T-cell (primary cell): ENCODE measurements at regions not wholly inside any gene's neighbourhood (a gene's known extent, or its start where the extent isn't known, plus 50 kb on each side); places are given as distances from the start of the nearest gene placed in this dataset.

Experiments used
- ATAC-seq, 4 experiments: fragments of 200-7000 bp in 3 of 4; fragments of 150-1000 bp in 1 of 4; cut with Tn5 transposase; replicated peaks in 1 of 4; 1 replicate in 3 of 4; 2 replicates in 1 of 4; pipeline ENCODE4 v1.10.0; 2021; ENCODE audit warnings: moderate library complexity in 3 of 4, mild to moderate bottlenecking in 2 of 4, moderate number of reproducible peaks in 1 of 4
- CTCF ChIA-PET, 2 donors: fragments of 300-600 bp; sonication (Branson Sonifier 250); formaldehyde crosslinking; loops; one replicate each; lab custom pipeline; 2022; ENCODE audit warnings: antibody characterized with exemption in 2 of 2; lab: Charles Lee
- POLR2A ChIA-PET, 2 donors: fragments of 300-600 bp; sonication (Branson Sonifier 250); formaldehyde crosslinking; loops; one replicate each; lab custom pipeline; 2022; ENCODE audit warnings: antibody characterized with exemption in 2 of 2; lab: Charles Lee
- DNase-seq, 35 experiments: peaks; one replicate each; pipeline versions ENCODE4 v3.0.0 to v3.0.0-alpha.2; 2013 to 2023
- H3K27ac ChIP-seq: one replicate; pipeline ENCODE4 v1.5.1; 2013; ENCODE audit warnings: low read length
- H3K27me3 ChIP-seq, 2 experiments: replicated peaks in 1 of 2; 1 replicate in 1 of 2; 2 replicates in 1 of 2; pipeline versions ENCODE4 v1.6.1 to v1.7.0; 2013; ENCODE audit warnings: low read length in 1 of 2, mixed read lengths in 1 of 2; ENCODE audit not compliant: control insufficient read depth in 2 of 2, insufficient read depth in 2 of 2; ENCODE audit errors: extremely low read depth in 1 of 2
- H3K36me3 ChIP-seq, 2 donors: 1 replicate in 1 of 2; 2 replicates in 1 of 2; pipeline versions ENCODE4 v1.6.1 to v1.7.0; 2013; ENCODE audit warnings: low read length in 1 of 2; ENCODE audit not compliant: control insufficient read depth in 2 of 2, insufficient read depth in 1 of 2; ENCODE audit errors: extremely low read depth in 1 of 2
- H3K4me1 ChIP-seq, 2 experiments: 1 replicate in 1 of 2; 2 replicates in 1 of 2; pipeline versions ENCODE4 v1.6.1 to v1.7.0; 2013; ENCODE audit warnings: low read length in 2 of 2, mixed read lengths in 1 of 2; ENCODE audit not compliant: insufficient read depth in 2 of 2, control insufficient read depth in 1 of 2; ENCODE audit errors: extremely low read depth in 1 of 2
- H3K4me3 ChIP-seq, 2 donors: 1 replicate in 1 of 2; 2 replicates in 1 of 2; pipeline versions ENCODE4 v1.5.1 to v1.7.0; 2013; ENCODE audit warnings: mild to moderate bottlenecking in 2 of 2, low read length in 1 of 2, moderate library complexity in 1 of 2; ENCODE audit not compliant: control insufficient read depth in 1 of 2; ENCODE audit errors: extremely low read depth in 1 of 2
- H3K9me3 ChIP-seq: 2 replicates; pipeline ENCODE4 v1.7.0; 2013
- H3K27ac Mint-ChIP-seq, 2 donors: one replicate each; pipeline ENCODE4 v1.8.0; 2020 to 2021; ENCODE audit warnings: mild to moderate bottlenecking in 2 of 2, mixed read lengths in 2 of 2
- H3K27me3 Mint-ChIP-seq, 2 donors: one replicate each; pipeline ENCODE4 v1.8.0; 2021 to 2022; ENCODE audit warnings: mixed read lengths in 2 of 2
- H3K36me3 Mint-ChIP-seq: one replicate; pipeline ENCODE4 v1.8.0; 2021; ENCODE audit warnings: mixed read lengths
- H3K4me1 Mint-ChIP-seq, 3 donors: one replicate each; pipeline ENCODE4 v1.8.0; 2020 to 2022; ENCODE audit warnings: mixed read lengths in 3 of 3, mild to moderate bottlenecking in 1 of 3
- H3K4me3 Mint-ChIP-seq, 3 donors: one replicate each; pipeline ENCODE4 v1.8.0; 2020 to 2022; ENCODE audit warnings: mild to moderate bottlenecking in 3 of 3, mixed read lengths in 3 of 3, moderate library complexity in 3 of 3
- H3K9me3 Mint-ChIP-seq, 3 donors: one replicate each; pipeline ENCODE4 v1.8.0; 2020 to 2022; ENCODE audit warnings: mixed read lengths in 3 of 3
- WGBS: methylation state at CpG from one replicate; pipeline ENCODE4 v1.1.5; 2013; ENCODE audit warnings: missing lambda C conversion rate; ENCODE audit not compliant: insufficient coverage; 5-methylcytosine and 5-hydroxymethylcytosine counted together

DNA sequence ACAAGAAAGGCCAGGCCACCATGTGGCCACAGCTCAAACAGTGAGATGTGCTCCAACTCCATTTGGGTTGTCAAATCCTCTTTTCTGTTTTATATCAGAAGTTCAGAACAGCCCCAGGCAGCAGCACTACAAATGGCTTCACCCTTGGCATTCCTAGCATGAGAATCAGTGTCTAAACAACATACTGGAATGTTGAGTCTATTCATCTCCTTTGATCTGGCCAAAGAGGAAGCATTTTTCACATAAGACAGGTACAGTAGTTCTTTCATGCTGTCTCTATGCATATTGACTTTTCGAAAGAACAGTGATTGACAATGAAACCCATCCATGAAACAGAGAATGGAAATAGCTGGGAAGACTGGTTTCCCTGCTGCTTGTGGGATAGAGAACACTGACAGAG lies 289.5 kb downstream of the USP46 start:
- POLR2A ChIA-PET, result no interaction called here
- Histone ChIP-seq H3K36me3 (no peaks in the 10 kb centered on the region), H3K9me3 (no peaks in the 10 kb centered on the region), H3K27ac (no peak overlapping the region), H3K4me3 (no peak overlapping the region), H3K27me3 (no peaks in the 10 kb centered on the region), H3K4me1 (no peaks in the 10 kb centered on the region)
- no peak overlapping the region for H3K27ac Mint-ChIP-seq
- H3K36me3 Mint-ChIP-seq, result no peaks in the 10 kb centered on the region
- ATAC-seq, result no peak
- no peaks in the 10 kb centered on the region for H3K27me3 Mint-ChIP-seq
- H3K4me3 Mint-ChIP-seq, result no peak overlapping the region
- H3K4me1 Mint-ChIP-seq, result no peaks in the 10 kb centered on the region
- 100% methylated on average over 1 of the region's 1 CpG for WGBS
- no peak for DNase-seq
- CTCF ChIA-PET, result no interaction called here
- no peaks in the 10 kb centered on the region for H3K9me3 Mint-ChIP-seq

- Histone ChIP-seq H3K4me1 (no peaks in the 10 kb centered on the region), H3K9me3 (no peaks in the 10 kb centered on the region), H3K27me3 (peaks cover 0 to 5% of the 10 kb centered on the region in 2 experiments), H3K36me3 (no peaks in the 10 kb centered on the region), H3K27ac (no peak overlapping the region), H3K4me3 (no peak overlapping the region)
- Mint-ChIP-seq H3K27me3 (no peaks in the 10 kb centered on the region), H3K27ac (no peak overlapping the region), H3K9me3 (no peaks in the 10 kb centered on the region), H3K4me3 (no peak overlapping the region), H3K36me3 (no peaks in the 10 kb centered on the region), H3K4me1 (no peaks in the 10 kb centered on the region)
- ChIA-PET CTCF (no interaction called here), POLR2A (no interaction called here)
- 96% methylated on average over 4 of the region's 5 CpGs for WGBS
- ATAC-seq (no peak), DNase-seq (no peak)
These were observed 288.5 kb downstream of the USP46 start for GRCh38 chr4:52370576-52370975.

DNA sequence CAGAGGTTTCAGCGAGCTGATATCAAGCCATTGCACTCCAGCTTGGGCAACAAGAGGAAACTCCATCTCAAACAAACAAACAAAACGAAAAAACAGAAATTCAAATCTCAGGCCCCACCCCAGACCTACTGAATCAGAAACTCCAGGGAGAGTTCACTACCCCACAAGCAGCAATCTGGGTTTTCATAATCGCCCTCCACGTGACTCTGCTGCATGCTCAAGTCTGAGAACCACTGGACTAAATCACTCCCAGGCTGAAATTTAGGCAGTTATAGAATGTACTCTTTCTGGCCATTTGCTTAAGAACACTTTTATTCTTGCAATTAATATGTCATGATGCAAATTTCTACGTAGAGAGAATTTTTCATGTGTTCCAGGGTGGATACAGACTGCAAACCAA lies 287.3 kb downstream of the USP46 start:
- Mint-ChIP-seq H3K4me3 (no peak overlapping the region), H3K27me3 (peaks cover 0 to 8% of the 10 kb centered on the region in 2 donors), H3K9me3 (no peaks in the 10 kb centered on the region), H3K36me3 (no peaks in the 10 kb centered on the region), H3K27ac (no peak overlapping the region), H3K4me1 (no peaks in the 10 kb centered on the region)
- Histone ChIP-seq H3K36me3 (no peaks in the 10 kb centered on the region), H3K4me1 (no peaks in the 10 kb centered on the region), H3K4me3 (no peak overlapping the region), H3K27ac (no peak overlapping the region), H3K27me3 (peaks cover 0 to 8% of the 10 kb centered on the region in 2 experiments), H3K9me3 (no peaks in the 10 kb centered on the region)
- ChIA-PET POLR2A (no interaction called here), CTCF (no interaction called here)
- WGBS, result 36% methylated on average over 2 of the region's 5 CpGs
- ATAC-seq, result no peak
- DNase-seq, result no peak

GRCh38 chr4:52372269-52372668 lies 286.8 kb downstream of the USP46 start:
- no peak overlapping the region for H3K4me3 ChIP-seq
- no peak overlapping the region for H3K27ac Mint-ChIP-seq
- H3K9me3 ChIP-seq, result no peaks in the 10 kb centered on the region
- H3K9me3 Mint-ChIP-seq, result no peaks in the 10 kb centered on the region
- peaks cover 0 to 11% of the 10 kb centered on the region in 2 experiments for H3K27me3 ChIP-seq
- peaks cover 0 to 11% of the 10 kb centered on the region in 2 donors for H3K27me3 Mint-ChIP-seq
- no peaks in the 10 kb centered on the region for H3K4me1 Mint-ChIP-seq
- CTCF ChIA-PET, result no interaction called here
- no peak for DNase-seq
- no peaks in the 10 kb centered on the region for H3K4me1 ChIP-seq
- ATAC-seq, result no peak
- POLR2A ChIA-PET, result no interaction called here
- no peaks in the 10 kb centered on the region for H3K36me3 Mint-ChIP-seq
- H3K27ac ChIP-seq, result no peak overlapping the region
- H3K36me3 ChIP-seq, result no peaks in the 10 kb centered on the region
- no peak overlapping the region for H3K4me3 Mint-ChIP-seq

DNA sequence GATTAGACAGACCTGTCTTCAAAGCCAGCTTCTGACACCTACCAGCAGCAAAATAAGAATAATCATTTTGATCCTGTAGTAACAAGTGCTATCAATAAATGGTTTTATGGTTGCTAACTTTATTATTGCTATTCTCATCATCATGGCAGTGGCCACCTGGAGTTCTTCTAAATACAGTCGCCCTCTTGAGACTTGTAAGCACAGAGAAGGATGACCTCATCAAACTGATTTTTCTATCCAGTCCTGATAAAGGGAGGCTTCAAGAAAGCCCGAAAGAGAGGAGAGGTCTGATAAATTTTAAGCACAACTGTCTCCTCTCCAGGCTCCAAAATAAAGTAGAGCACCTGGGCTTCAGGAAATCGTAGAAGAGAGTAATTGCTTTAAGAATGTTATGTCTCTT lies 286.4 kb downstream of the USP46 start:
- DNase-seq, result no peak

DNA sequence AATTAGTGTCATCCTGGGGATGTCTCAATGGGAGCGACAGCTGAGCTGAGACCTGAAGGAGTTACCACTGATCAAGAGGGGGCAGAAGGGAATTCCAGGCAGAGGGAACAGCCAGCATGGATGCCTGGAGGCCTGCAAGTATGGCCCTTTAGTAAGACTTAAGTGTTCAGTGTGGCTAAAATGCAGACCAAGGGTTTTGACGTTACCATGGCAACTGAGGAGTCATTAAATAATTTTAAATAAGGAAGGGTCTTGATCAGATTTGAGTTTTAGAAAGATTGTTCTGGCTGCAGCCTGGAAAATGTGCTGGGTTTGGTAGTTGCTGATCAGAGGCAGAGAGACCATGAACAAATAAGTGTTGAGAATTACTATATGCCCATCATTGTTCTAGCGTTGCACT lies 285.5 kb downstream of the USP46 start:
- H3K4me1 Mint-ChIP-seq, result no peaks in the 10 kb centered on the region

More for the DNA sequence above, 286.4 kb downstream of the USP46 start:
- H3K27ac ChIP-seq, result no peak overlapping the region
- H3K27ac Mint-ChIP-seq, result no peak overlapping the region
- no peaks in the 10 kb centered on the region for H3K4me1 Mint-ChIP-seq
- H3K36me3 Mint-ChIP-seq, result no peaks in the 10 kb centered on the region
- H3K27me3 ChIP-seq, result peaks cover 0 to 16% of the 10 kb centered on the region in 2 experiments
- no peak overlapping the region for H3K4me3 Mint-ChIP-seq
- H3K4me3 ChIP-seq, result no peak overlapping the region
- no peak for ATAC-seq
- POLR2A ChIA-PET, result no interaction called here
- H3K27me3 Mint-ChIP-seq, result peaks cover 0 to 11% of the 10 kb centered on the region in 2 donors
- H3K9me3 Mint-ChIP-seq, result no peaks in the 10 kb centered on the region
- no peaks in the 10 kb centered on the region for H3K4me1 ChIP-seq
- WGBS, result no CpG with 5 or more reads among the region's 3 CpGs
- no peaks in the 10 kb centered on the region for H3K36me3 ChIP-seq
- H3K9me3 ChIP-seq, result no peaks in the 10 kb centered on the region
- CTCF ChIA-PET, result no interaction called here

DNA sequence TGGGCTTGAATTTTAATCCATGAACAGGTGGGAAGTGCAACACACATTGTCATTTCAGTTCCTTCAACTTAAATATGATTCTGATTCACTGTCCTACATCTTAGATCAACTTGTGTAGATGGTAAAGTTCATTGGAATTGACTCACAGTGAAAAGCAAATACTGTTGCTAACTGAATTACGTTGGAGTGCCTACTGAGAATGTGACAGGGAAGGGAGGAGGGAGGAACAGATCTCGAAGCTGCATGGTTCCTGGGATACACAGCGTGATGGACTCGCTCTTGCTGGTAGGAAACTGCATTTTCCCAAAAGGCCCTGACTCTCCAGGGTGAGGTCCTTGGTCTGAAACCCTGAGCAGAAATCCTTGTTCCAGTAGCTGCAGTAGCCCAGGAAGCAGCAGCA lies 284.2 kb downstream of the USP46 start:
- Histone ChIP-seq H3K9me3 (no peaks in the 10 kb centered on the region), H3K27me3 (peaks cover 0 to 16% of the 10 kb centered on the region in 2 experiments), H3K36me3 (no peaks in the 10 kb centered on the region), H3K4me3 (no peak overlapping the region), H3K4me1 (no peaks in the 10 kb centered on the region), H3K27ac (no peak overlapping the region)
- H3K4me1 Mint-ChIP-seq, result no peaks in the 10 kb centered on the region
- H3K27ac Mint-ChIP-seq, result no peak overlapping the region
- DNase-seq (no peak), ATAC-seq (no peak)
- H3K4me3 Mint-ChIP-seq, result no peak overlapping the region
- CTCF ChIA-PET, result interaction anchor here (1.0 to 2.0 kb wide), 4 partner anchors 608 to 1859 kb away, joined by 3 to 12 read pairs (median 4); no protein-coding TSS in a partner anchor
- WGBS, result 73% methylated on average over 4 of the region's 4 CpGs
- H3K27me3 Mint-ChIP-seq, result peaks cover 12 to 20% of the 10 kb centered on the region in 2 donors
- POLR2A ChIA-PET, result no interaction called here
- no peaks in the 10 kb centered on the region for H3K9me3 Mint-ChIP-seq
- no peaks in the 10 kb centered on the region for H3K36me3 Mint-ChIP-seq

More for the DNA sequence above, 285.5 kb downstream of the USP46 start:
- peaks cover 6 to 16% of the 10 kb centered on the region in 2 donors for H3K27me3 Mint-ChIP-seq
- H3K36me3 Mint-ChIP-seq, result no peaks in the 10 kb centered on the region
- ATAC-seq (no peak), DNase-seq (no peak)
- no peak overlapping the region for H3K4me3 Mint-ChIP-seq
- H3K9me3 Mint-ChIP-seq, result no peaks in the 10 kb centered on the region
- CTCF ChIA-PET, result no interaction called here
- H3K36me3 ChIP-seq, result no peaks in the 10 kb centered on the region
- WGBS, result 72% methylated on average over 3 of the region's 3 CpGs
- no peak overlapping the region for H3K27ac Mint-ChIP-seq
- no peaks in the 10 kb centered on the region for H3K9me3 ChIP-seq
- H3K4me1 ChIP-seq, result no peaks in the 10 kb centered on the region
- H3K27me3 ChIP-seq, result peaks cover 0 to 16% of the 10 kb centered on the region in 2 experiments
- no peak overlapping the region for H3K27ac ChIP-seq
- no peak overlapping the region for H3K4me3 ChIP-seq
- POLR2A ChIA-PET, result no interaction called here
